A673 (cell line): ENCODE measurements at regions not wholly inside any gene's neighbourhood (a gene's known extent, or its start where the extent isn't known, plus 50 kb on each side); places are given as distances from the start of the nearest gene placed in this dataset.

ENCODE experiments used
- BruUV-seq: library from RNA; stranded (reverse); fragments of 400-500 nt; replicated peaks from 2 replicates; lab custom pipeline; 2021; lab: Mats Ljungman, UMichigan
- CTCF ChIA-PET: fragments of 300-600 bp; sonication (Branson Sonifier 250); formaldehyde crosslinking; loops from one replicate; lab custom pipeline; 2022; ENCODE audit warnings: antibody characterized with exemption; lab: Charles Lee
- POLR2A ChIA-PET: fragments of 300-600 bp; sonication (Branson Sonifier 250); formaldehyde crosslinking; loops from one replicate; lab custom pipeline; 2022; ENCODE audit warnings: antibody characterized with exemption; ENCODE audit not compliant: low non-redundant PET; lab: Charles Lee
- DNase-seq: peaks from one replicate; pipeline ENCODE4 v3.0.0-alpha.2; 2015; ENCODE audit warnings: low spot score
- H3K27ac ChIP-seq: fragments of 200-600 bp; sonication (generic); 2 replicates; pipeline ENCODE4 v1.5.1; 2016; ENCODE audit warnings: mixed run types, low read depth, mild to moderate bottlenecking, mixed read lengths, antibody characterized with exemption, low read length; ENCODE audit not compliant: poor library complexity, severe bottlenecking
- H3K27me3 ChIP-seq: fragments of 200-600 bp; sonication (generic); replicated peaks from 2 replicates; pipeline ENCODE4 v1.6.1; 2017; ENCODE audit warnings: mixed run types, low read depth, mild to moderate bottlenecking, mixed read lengths, antibody characterized with exemption, low read length; ENCODE audit not compliant: insufficient read depth, poor library complexity
- H3K36me3 ChIP-seq: fragments of 200-600 bp; sonication (generic); 2 replicates; pipeline ENCODE4 v1.6.1; 2016; ENCODE audit warnings: mixed run types, mild to moderate bottlenecking, mixed read lengths, antibody characterized with exemption, low read length; ENCODE audit not compliant: insufficient read depth, poor library complexity, severe bottlenecking
- H3K4me1 ChIP-seq: fragments of 200-600 bp; sonication (generic); 2 replicates; pipeline ENCODE4 v1.6.1; 2017; ENCODE audit warnings: mixed run types, mild to moderate bottlenecking, mixed read lengths, antibody characterized with exemption, low read length; ENCODE audit not compliant: insufficient read depth, poor library complexity, severe bottlenecking
- H3K4me3 ChIP-seq: fragments of 200-600 bp; sonication (generic); 2 replicates; pipeline ENCODE4 v1.5.1; 2016; ENCODE audit warnings: low read depth, mixed run types, mild to moderate bottlenecking, mixed read lengths, low read length; ENCODE audit not compliant: poor library complexity, severe bottlenecking
- H3K9me3 ChIP-seq: fragments of 200-600 bp; sonication (generic); 2 replicates; pipeline ENCODE4 v1.6.1; 2016; ENCODE audit warnings: mixed run types, low read depth, mild to moderate bottlenecking, mixed read lengths, antibody characterized with exemption, low read length; ENCODE audit not compliant: poor library complexity, severe bottlenecking
- EZH2 ChIP-seq: fragments of 200-600 bp; sonication (generic); IDR thresholded peaks from 2 replicates; pipeline ENCODE4 v1.6.1; 2017; ENCODE audit warnings: borderline replicate concordance, low read depth, mild to moderate bottlenecking, mixed read lengths, antibody characterized with exemption, low read length; ENCODE audit not compliant: poor library complexity, severe bottlenecking
- intact Hi-C: fragments of 100-400 bp; cut with micrococcal nuclease; formaldehyde crosslinking; loops from one replicate; pipeline ENCODE4 v1.10.0; 2022; ENCODE audit not compliant: unreplicated experiment
- TF ChIP-seq, protein P1 (sequence below): fragments of 300-800, 200-600 bp; sonication (generic); conservative IDR thresholded peaks from 2 replicates; pipeline ENCODE4 v1.5.1; 2017; ENCODE audit warnings: low read depth, mild to moderate bottlenecking, antibody characterized with exemption, low read length, moderate library complexity, mixed read lengths

DNA sequence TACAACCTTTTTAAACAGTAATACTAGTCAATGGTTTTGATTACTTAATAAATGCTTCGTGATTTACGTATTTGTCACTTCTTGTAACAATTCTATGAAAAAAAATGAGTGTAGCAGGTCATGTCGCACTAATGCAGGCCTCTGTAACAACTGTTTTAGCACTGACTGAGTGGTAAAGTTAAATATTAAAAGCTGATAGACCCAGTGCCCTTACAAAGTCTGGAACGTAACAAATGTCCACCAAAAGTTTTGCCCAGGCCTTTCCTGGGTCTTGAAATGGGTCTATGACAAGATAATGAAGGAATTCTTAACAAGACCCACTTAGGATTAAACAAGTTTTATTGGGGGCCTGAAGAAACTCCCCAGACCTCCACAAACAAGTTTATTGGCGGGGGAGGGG lies 304.6 kb upstream of the DEPDC1 start:
- H3K36me3 ChIP-seq, result no peaks in the 10 kb centered on the region
- H3K27ac ChIP-seq, result no peak overlapping the region
- no peak overlapping the region for H3K4me3 ChIP-seq
- peaks cover 4% of the 10 kb centered on the region for H3K27me3 ChIP-seq
- ChIA-PET CTCF (no interaction called here), POLR2A (no interaction called here)
- DNase-seq, result no peak
- H3K4me1 ChIP-seq, result no peaks in the 10 kb centered on the region
- intact Hi-C loops, result no loop called here
- BruUV-seq, result no TSS peak
- TF ChIP-seq, protein P1, sequence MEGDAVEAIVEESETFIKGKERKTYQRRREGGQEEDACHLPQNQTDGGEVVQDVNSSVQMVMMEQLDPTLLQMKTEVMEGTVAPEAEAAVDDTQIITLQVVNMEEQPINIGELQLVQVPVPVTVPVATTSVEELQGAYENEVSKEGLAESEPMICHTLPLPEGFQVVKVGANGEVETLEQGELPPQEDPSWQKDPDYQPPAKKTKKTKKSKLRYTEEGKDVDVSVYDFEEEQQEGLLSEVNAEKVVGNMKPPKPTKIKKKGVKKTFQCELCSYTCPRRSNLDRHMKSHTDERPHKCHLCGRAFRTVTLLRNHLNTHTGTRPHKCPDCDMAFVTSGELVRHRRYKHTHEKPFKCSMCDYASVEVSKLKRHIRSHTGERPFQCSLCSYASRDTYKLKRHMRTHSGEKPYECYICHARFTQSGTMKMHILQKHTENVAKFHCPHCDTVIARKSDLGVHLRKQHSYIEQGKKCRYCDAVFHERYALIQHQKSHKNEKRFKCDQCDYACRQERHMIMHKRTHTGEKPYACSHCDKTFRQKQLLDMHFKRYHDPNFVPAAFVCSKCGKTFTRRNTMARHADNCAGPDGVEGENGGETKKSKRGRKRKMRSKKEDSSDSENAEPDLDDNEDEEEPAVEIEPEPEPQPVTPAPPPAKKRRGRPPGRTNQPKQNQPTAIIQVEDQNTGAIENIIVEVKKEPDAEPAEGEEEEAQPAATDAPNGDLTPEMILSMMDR, result no peak
- no peak for TF ChIP-seq EZH2
- no peaks in the 10 kb centered on the region for H3K9me3 ChIP-seq

DNA sequence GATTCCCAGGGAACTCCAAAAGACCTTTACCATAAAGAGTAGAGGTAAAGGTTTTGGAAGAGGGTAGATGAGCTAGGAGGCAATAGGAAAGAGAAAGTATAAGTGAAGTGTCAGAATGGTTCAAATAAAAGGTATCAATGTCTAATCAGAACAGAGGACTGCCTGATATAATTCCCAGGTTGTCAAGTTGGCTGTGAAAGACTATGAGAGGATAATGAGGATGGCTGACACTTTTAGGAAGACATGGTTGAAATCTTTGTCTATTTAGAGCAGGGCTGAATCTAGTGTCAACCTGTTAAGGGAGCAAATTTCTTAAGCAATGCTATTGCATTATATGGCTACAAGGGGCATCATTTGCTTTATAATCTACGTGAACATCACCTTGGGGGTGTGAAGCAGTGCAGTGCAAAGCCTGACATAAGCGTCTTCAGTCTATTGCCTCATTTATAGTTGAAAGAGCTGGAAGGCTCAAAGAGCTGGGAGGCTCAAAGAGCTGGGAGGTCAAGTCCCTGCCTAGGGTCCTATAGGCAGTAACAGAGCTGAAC lies 308.3 kb upstream of the DEPDC1 start:
- intact Hi-C loops, result no loop called here
- ChIA-PET CTCF (no interaction called here), POLR2A (interaction anchor here (0.6 kb wide), 1 partner anchor 157 kb away, joined by 4 read pairs; no protein-coding TSS in a partner anchor)
- H3K27ac ChIP-seq, result no peak overlapping the region
- DNase-seq, result no peak
- no TSS peak for BruUV-seq
- H3K36me3 ChIP-seq, result no peaks in the 10 kb centered on the region
- H3K27me3 ChIP-seq, result peaks cover 12% of the 10 kb centered on the region
- no peak for TF ChIP-seq EZH2
- TF ChIP-seq, protein P1, result no peak
- H3K9me3 ChIP-seq, result no peaks in the 10 kb centered on the region
- H3K4me3 ChIP-seq, result no peak overlapping the region
- no peaks in the 10 kb centered on the region for H3K4me1 ChIP-seq

DNA sequence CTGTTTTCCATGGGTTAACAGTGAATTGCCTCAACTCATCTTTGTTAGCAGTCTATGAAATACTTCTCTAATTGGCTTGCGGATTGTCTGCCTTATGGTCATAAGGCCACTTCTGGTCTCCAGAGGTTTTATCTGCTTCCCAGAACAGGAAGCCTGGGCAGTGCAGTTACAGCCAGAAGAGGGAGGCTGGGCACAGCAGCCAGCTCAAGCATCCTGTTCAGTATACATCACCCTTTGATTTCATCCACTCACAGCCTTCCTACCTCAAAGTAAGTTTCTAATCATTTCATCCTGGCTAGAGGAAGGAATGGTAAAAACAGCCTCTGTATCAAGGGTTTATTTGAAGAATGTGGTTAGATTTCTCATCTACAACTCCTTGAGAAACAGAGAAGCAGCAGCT lies 311.5 kb upstream of the DEPDC1 start:
- no TSS peak for BruUV-seq
- H3K36me3 ChIP-seq, result no peaks in the 10 kb centered on the region
- no peak overlapping the region for H3K27ac ChIP-seq
- H3K27me3 ChIP-seq, result peaks cover 12% of the 10 kb centered on the region
- POLR2A ChIA-PET, result no interaction called here
- CTCF ChIA-PET, result no interaction called here
- no peaks in the 10 kb centered on the region for H3K4me1 ChIP-seq
- intact Hi-C loops, result no loop called here
- TF ChIP-seq EZH2, result no peak
- TF ChIP-seq, protein P1, result no peak
- H3K9me3 ChIP-seq, result no peaks in the 10 kb centered on the region
- no peak overlapping the region for H3K4me3 ChIP-seq
- DNase-seq, result no peak
